PC-3 (cell line): ENCODE measurements at regions not wholly inside any gene's neighbourhood (a gene's known extent, or its start where the extent isn't known, plus 50 kb on each side); places are given as distances from the start of the nearest gene placed in this dataset.

ENCODE experiments used
- ATAC-seq: fragments of 200-7000 bp; cut with Tn5 transposase; 2 replicates; pipeline ENCODE4 v1.9.1; 2020; ENCODE audit warnings: mild to moderate bottlenecking, moderate library complexity
- BruUV-seq: library from RNA; stranded (reverse); fragments of 400-500 nt; replicated peaks from 2 replicates; lab custom pipeline; 2021; lab: Mats Ljungman, UMichigan
- CTCF ChIA-PET: fragments of 300-600 bp; sonication (Branson Sonifier 250); formaldehyde crosslinking; loops from one replicate; lab custom pipeline; 2022; ENCODE audit warnings: antibody characterized with exemption; lab: Charles Lee
- POLR2A ChIA-PET: fragments of 300-600 bp; sonication (Branson Sonifier 250); formaldehyde crosslinking; loops from one replicate; lab custom pipeline; 2022; ENCODE audit warnings: antibody characterized with exemption; ENCODE audit not compliant: unreplicated experiment; lab: Charles Lee
- DNase-seq: peaks from one replicate; pipeline ENCODE4 v3.0.0-alpha.2; 2015
- H2AFZ ChIP-seq: fragments of 300-600 bp; sonication (generic); 2 replicates; pipeline ENCODE4 v1.6.0; 2016; ENCODE audit warnings: antibody characterized with exemption, low read length
- H3F3A ChIP-seq: fragments of 300-600 bp; sonication (generic); one replicate; pipeline ENCODE4 v1.6.0; 2017; ENCODE audit warnings: antibody characterized with exemption, low read length, control low read depth, mild to moderate bottlenecking; ENCODE audit not compliant: unreplicated experiment
- H3K27ac ChIP-seq: fragments of 300-600 bp; sonication (generic); 2 replicates; pipeline ENCODE4 v1.5.1; 2016; ENCODE audit warnings: mild to moderate bottlenecking, low read length
- H3K27me3 ChIP-seq: fragments of 300-600 bp; sonication (generic); 2 replicates; pipeline ENCODE4 v1.6.1; 2016; ENCODE audit warnings: low read length, mixed read lengths
- H3K36me3 ChIP-seq: fragments of 300-600 bp; sonication (generic); 2 replicates; pipeline ENCODE4 v1.6.1; 2016; ENCODE audit warnings: low read depth, mixed run types, low read length, mixed read lengths
- H3K4me1 ChIP-seq: fragments of 300-600 bp; sonication (generic); 2 replicates; pipeline ENCODE4 v1.5.1; 2016; ENCODE audit warnings: low read length; ENCODE audit not compliant: insufficient read depth
- H3K4me2 ChIP-seq: fragments of 300-600 bp; sonication (generic); 2 replicates; pipeline ENCODE4 v1.6.0; 2016; ENCODE audit warnings: low read length
- H3K4me3 ChIP-seq: fragments of 300-600 bp; sonication (generic); 2 replicates; pipeline ENCODE4 v1.5.1; 2016; ENCODE audit warnings: mild to moderate bottlenecking, low read length, mixed read lengths
- H3K79me2 ChIP-seq: fragments of 300-600 bp; sonication (generic); 2 replicates; pipeline ENCODE4 v1.6.1; 2017; ENCODE audit warnings: low read length, mixed read lengths
- H3K9ac ChIP-seq: fragments of 300-600 bp; sonication (generic); 2 replicates; pipeline ENCODE4 v1.6.0; 2016; ENCODE audit warnings: mild to moderate bottlenecking, low read length
- H3K9me2 ChIP-seq: fragments of 300-600 bp; sonication (generic); replicated peaks from 2 replicates; pipeline ENCODE4 v1.6.1; 2016; ENCODE audit warnings: mixed run types, low read length, mixed read lengths
- H3K9me3 ChIP-seq: fragments of 300-600 bp; sonication (generic); 2 replicates; pipeline ENCODE4 v1.6.1; 2016; ENCODE audit warnings: low read length, mixed read lengths
- H4K20me1 ChIP-seq: fragments of 300-600 bp; sonication (generic); 2 replicates; pipeline ENCODE4 v1.6.1; 2016; ENCODE audit warnings: low read length, mixed read lengths
- EZH2 ChIP-seq: fragments of 300-600 bp; sonication (generic); IDR thresholded peaks from one replicate; pipeline ENCODE4 v1.6.1; 2017; ENCODE audit warnings: antibody characterized with exemption, mild to moderate bottlenecking, low read length; ENCODE audit not compliant: unreplicated experiment
- EZH2phosphoT487 ChIP-seq: fragments of 300-600 bp; sonication (generic); IDR thresholded peaks from 2 replicates; pipeline ENCODE4 v1.6.1; 2018; ENCODE audit warnings: mild to moderate bottlenecking, antibody characterized with exemption, low read length, borderline replicate concordance
- intact Hi-C: fragments of 100-400 bp; cut with micrococcal nuclease; formaldehyde crosslinking; loops from 2 replicates; pipeline ENCODE4 v1.9.0; 2023
- TF ChIP-seq, protein P1 (sequence below): fragments of 300-600 bp; sonication (generic); conservative IDR thresholded peaks from 2 replicates; pipeline ENCODE4 v1.5.1; 2017; ENCODE audit warnings: antibody characterized with exemption, low read depth, mild to moderate bottlenecking, low read length

DNA sequence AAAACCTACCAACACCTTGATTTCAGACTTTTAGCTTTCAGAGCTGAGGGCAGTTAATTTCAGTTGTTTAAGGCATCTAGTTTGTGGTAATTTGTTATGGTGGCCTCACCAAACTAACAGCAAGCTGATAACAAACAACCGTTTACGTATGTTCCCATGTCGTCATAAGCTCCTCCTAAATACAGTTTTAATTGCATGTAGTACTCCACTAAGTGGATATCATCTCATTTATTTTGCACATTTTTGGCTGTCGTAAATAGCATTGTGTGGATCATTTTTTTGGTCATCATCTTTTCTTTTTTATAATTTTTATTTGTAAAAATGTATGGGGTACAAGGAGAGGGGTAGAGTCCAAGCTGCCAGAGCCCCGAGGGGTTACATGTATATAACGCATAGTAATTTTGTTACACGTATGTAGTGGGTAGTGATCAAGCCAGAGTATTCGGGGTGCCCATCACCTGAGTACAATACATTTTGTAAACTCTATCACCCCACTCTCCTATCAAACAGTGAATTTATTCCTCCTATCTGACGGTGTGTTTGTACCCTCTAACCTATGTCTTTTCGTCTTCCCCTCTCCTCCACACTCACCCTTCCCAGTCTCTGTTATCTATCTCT lies 89.2 kb upstream of the MYCN start:
- BruUV-seq = no TSS peak
- Histone ChIP-seq H3F3A (no peaks in the 10 kb centered on the region), H3K9ac (no peak overlapping the region), H2AFZ (no peak overlapping the region), H3K4me1 (no peaks in the 10 kb centered on the region), H3K27me3 (no peaks in the 10 kb centered on the region), H3K36me3 (no peaks in the 10 kb centered on the region), H3K9me2 (no peaks in the 10 kb centered on the region), H3K4me2 (no peak overlapping the region), H4K20me1 (no peaks in the 10 kb centered on the region), H3K4me3 (no peak overlapping the region), H3K27ac (no peak overlapping the region), H3K79me2 (no peaks in the 10 kb centered on the region), H3K9me3 (no peaks in the 10 kb centered on the region)
- ChIA-PET POLR2A (no interaction called here), CTCF (no interaction called here)
- TF ChIP-seq EZH2 = no peak
- TF ChIP-seq EZH2phosphoT487 = no peak
- TF ChIP-seq, protein P1, sequence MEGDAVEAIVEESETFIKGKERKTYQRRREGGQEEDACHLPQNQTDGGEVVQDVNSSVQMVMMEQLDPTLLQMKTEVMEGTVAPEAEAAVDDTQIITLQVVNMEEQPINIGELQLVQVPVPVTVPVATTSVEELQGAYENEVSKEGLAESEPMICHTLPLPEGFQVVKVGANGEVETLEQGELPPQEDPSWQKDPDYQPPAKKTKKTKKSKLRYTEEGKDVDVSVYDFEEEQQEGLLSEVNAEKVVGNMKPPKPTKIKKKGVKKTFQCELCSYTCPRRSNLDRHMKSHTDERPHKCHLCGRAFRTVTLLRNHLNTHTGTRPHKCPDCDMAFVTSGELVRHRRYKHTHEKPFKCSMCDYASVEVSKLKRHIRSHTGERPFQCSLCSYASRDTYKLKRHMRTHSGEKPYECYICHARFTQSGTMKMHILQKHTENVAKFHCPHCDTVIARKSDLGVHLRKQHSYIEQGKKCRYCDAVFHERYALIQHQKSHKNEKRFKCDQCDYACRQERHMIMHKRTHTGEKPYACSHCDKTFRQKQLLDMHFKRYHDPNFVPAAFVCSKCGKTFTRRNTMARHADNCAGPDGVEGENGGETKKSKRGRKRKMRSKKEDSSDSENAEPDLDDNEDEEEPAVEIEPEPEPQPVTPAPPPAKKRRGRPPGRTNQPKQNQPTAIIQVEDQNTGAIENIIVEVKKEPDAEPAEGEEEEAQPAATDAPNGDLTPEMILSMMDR = no peak
- intact Hi-C loops = no loop called here
- DNase-seq = no peak
- no peak for ATAC-seq

DNA sequence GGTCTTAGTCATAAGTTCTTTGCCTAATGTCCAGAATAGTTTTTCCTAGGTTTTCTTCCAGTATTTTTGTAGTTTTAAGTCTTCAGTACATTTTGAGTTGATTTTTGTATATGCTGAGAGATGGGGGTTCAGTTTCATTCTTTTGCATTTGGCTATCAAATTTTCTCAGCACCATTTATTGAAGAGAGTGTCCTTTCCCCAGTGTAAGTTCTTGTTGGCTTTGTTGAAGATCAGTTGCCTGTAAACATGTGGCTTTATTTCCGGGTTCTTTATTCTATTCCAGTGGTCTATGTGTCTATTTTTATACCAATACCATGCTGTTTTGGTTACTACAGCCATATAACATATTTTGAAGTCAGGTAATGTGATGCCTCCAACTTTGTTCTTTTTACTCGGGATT lies 87.5 kb upstream of the MYCN start:
- Histone ChIP-seq H3F3A (no peaks in the 10 kb centered on the region), H3K79me2 (no peaks in the 10 kb centered on the region), H3K36me3 (no peaks in the 10 kb centered on the region), H2AFZ (no peak overlapping the region), H3K9me2 (no peaks in the 10 kb centered on the region), H3K4me2 (no peak overlapping the region), H3K4me1 (no peaks in the 10 kb centered on the region), H3K27ac (no peak overlapping the region), H4K20me1 (no peaks in the 10 kb centered on the region), H3K9me3 (no peaks in the 10 kb centered on the region), H3K27me3 (no peaks in the 10 kb centered on the region), H3K9ac (no peak overlapping the region), H3K4me3 (no peak overlapping the region)
- DNase-seq (no peak), ATAC-seq (no peak)
- BruUV-seq = no TSS peak
- no peak for TF ChIP-seq EZH2
- TF ChIP-seq, protein P1 = no peak
- intact Hi-C loops = no loop called here
- ChIA-PET CTCF (no interaction called here), POLR2A (no interaction called here)

DNA sequence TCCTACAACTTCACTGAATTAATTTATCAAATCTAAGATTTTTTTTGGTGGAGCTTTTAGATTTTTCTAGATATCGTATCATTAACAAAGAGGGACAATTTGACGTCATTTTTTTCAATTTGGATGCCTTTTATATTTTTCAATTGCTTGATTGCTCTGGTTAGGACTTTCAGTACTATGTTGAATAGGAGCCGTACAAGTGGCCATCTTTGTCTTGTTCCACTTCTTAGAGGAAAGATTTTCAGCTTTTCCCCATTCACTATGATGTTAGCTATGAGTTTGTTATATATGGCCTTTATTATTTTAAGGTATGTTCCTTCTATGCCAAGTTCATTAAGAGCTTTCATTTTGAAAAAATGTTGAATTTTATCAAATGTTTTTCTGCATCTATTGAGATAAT lies 86.4 kb upstream of the MYCN start:
- ChIA-PET POLR2A (no interaction called here), CTCF (no interaction called here)
- DNase-seq (no peak), ATAC-seq (no peak)
- H3K4me2 ChIP-seq = no peak overlapping the region
- H3K79me2 ChIP-seq = no peaks in the 10 kb centered on the region
- H3K9me2 ChIP-seq = no peaks in the 10 kb centered on the region
- no peaks in the 10 kb centered on the region for H3K4me1 ChIP-seq
- no peaks in the 10 kb centered on the region for H3K27me3 ChIP-seq
- H3K27ac ChIP-seq = no peak overlapping the region
- no TSS peak for BruUV-seq
- H3K9me3 ChIP-seq = no peaks in the 10 kb centered on the region
- no peak overlapping the region for H2AFZ ChIP-seq
- no peaks in the 10 kb centered on the region for H4K20me1 ChIP-seq
- H3K9ac ChIP-seq = no peak overlapping the region
- TF ChIP-seq, protein P1 = no peak
- no peak for TF ChIP-seq EZH2
- no peak for TF ChIP-seq EZH2phosphoT487
- no peak overlapping the region for H3K4me3 ChIP-seq
- intact Hi-C loops = no loop called here
- no peaks in the 10 kb centered on the region for H3K36me3 ChIP-seq
- no peaks in the 10 kb centered on the region for H3F3A ChIP-seq
